ENCODE measurements at regions not wholly inside any gene's neighbourhood (a gene's known extent, or its start where the extent isn't known, plus 50 kb on each side); places are given as distances from the start of the nearest gene placed in this dataset.

DNA sequence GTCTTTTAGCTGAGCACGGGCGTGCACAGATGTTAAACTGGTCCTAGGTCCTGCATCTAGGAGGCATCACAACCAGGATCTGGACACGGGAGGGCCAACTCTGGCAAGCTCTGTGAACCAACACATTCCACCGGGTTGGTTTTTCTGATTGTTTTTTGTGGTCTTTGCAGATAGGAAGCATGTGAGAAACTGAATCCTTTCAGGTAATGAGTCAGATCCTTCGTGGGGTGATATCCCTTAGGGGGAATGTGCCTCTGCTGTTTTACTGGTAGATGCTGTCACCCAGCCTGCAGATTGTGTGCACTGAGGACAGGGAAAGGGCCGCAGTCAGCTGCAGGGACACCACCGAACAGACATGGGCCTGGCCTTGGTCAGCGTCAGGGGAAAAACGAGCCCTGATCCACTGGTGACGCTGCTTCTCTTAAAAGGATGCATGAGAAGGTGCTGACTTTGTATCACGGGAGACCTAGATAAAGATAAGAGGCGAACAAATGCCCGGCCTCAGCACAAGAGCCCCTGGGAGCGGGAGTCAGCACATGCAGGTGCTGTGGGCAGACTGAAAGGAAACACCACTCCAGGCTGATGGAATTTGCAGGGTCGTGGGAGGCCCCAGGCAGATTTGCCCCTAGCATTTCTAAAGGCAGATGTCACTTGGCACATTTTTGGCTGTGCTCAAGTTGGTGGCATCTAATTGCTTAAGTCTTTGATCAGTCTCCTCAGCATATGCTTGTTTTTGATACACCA, 51.1 kb downstream of the DOP1B start:
- H3K4me3 ChIP-seq (ENCODE audit: low read length, poor library complexity, severe bottlenecking), result no peak overlapping the region
- no peaks in the 10 kb centered on the region for H3F3A ChIP-seq (ENCODE audit: low read depth)
- H3K4me1 ChIP-seq (ENCODE audit: insufficient read depth, low read length, poor library complexity, severe bottlenecking), result no peaks in the 10 kb centered on the region

DNA sequence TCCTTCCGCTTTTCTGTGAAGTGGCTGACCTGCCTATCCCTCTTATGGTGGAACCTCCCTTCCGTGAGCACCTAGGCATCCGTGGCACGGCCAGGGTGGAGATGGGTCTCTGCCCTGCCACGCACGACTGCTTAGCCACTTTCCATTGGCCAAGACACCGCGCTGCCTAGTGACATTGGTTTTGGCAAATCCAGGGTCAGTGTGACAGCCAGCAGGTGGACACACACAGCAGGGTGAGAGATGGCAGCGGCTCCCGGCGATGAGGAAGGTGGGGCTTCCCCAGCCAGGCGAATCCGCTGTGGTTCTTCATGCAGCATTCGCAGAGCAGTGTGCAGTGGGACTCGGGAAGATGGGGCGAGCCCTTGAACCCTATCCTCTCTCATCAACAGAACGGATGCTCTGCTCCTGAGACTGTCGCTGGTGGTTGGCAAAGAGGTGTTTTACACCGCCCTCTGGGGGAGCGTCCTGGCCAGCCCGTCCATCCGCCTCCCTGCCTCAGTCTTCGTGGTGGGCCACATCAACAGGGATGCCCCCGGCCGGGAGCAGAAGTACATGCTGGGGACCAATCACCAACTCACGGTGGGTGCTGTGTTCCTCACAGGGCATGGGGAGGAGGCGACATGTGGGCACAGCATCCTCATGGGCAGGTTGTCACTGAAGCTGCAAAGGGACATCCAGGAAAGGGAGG, 51.8 kb downstream of the DOP1B start:
- TF ChIP-seq, protein P1, sequence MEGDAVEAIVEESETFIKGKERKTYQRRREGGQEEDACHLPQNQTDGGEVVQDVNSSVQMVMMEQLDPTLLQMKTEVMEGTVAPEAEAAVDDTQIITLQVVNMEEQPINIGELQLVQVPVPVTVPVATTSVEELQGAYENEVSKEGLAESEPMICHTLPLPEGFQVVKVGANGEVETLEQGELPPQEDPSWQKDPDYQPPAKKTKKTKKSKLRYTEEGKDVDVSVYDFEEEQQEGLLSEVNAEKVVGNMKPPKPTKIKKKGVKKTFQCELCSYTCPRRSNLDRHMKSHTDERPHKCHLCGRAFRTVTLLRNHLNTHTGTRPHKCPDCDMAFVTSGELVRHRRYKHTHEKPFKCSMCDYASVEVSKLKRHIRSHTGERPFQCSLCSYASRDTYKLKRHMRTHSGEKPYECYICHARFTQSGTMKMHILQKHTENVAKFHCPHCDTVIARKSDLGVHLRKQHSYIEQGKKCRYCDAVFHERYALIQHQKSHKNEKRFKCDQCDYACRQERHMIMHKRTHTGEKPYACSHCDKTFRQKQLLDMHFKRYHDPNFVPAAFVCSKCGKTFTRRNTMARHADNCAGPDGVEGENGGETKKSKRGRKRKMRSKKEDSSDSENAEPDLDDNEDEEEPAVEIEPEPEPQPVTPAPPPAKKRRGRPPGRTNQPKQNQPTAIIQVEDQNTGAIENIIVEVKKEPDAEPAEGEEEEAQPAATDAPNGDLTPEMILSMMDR (conservative IDR thresholded peaks at IDR 0.05; ENCODE audit: low read length), result no peak
- TF ChIP-seq EZH2phosphoT487 (IDR thresholded peaks at IDR 0.05; ENCODE audit: borderline replicate concordance), result no peak
- Histone ChIP-seq H3F3A (ENCODE audit: low read depth) (no peaks in the 10 kb centered on the region), H3K79me2 (ENCODE audit: insufficient read depth, low read length) (no peaks in the 10 kb centered on the region), H3K4me1 (ENCODE audit: insufficient read depth, low read length, poor library complexity, severe bottlenecking) (no peaks in the 10 kb centered on the region), H2AFZ (ENCODE audit: low read length) (no peak overlapping the region), H3K9me3 (ENCODE audit: insufficient read depth, low read depth, low read length) (no peaks in the 10 kb centered on the region), H3K4me2 (ENCODE audit: low read depth, low read length, poor library complexity, severe bottlenecking) (no peak overlapping the region), H3K27me3 (ENCODE audit: insufficient read depth, low read length, poor library complexity, severe bottlenecking) (no peaks in the 10 kb centered on the region), H3K9me2 (replicated peaks; ENCODE audit: low read depth, low read length) (no peaks in the 10 kb centered on the region), H4K20me1 (ENCODE audit: insufficient read depth, low read length, poor library complexity, severe bottlenecking) (no peaks in the 10 kb centered on the region), H3K9ac (ENCODE audit: low read depth, low read length, poor library complexity, severe bottlenecking) (no peak overlapping the region), H3K4me3 (ENCODE audit: low read length, poor library complexity, severe bottlenecking) (no peak overlapping the region), H3K36me3 (ENCODE audit: insufficient read depth, low read length) (peaks cover 8% of the 10 kb centered on the region; the same call in 1 of the 2 replicates)

More for the DNA sequence above, 51.1 kb downstream of the DOP1B start:
- no peak overlapping the region for H3K9ac ChIP-seq (ENCODE audit: low read depth, low read length, poor library complexity, severe bottlenecking)
- H3K79me2 ChIP-seq (ENCODE audit: insufficient read depth, low read length), result no peaks in the 10 kb centered on the region
- H3K9me2 ChIP-seq (replicated peaks; ENCODE audit: low read depth, low read length), result no peaks in the 10 kb centered on the region
- no peaks in the 10 kb centered on the region for H3K9me3 ChIP-seq (ENCODE audit: insufficient read depth, low read depth, low read length)
- no peak overlapping the region for H3K4me2 ChIP-seq (ENCODE audit: low read depth, low read length, poor library complexity, severe bottlenecking)
- no peaks in the 10 kb centered on the region for H4K20me1 ChIP-seq (ENCODE audit: insufficient read depth, low read length, poor library complexity, severe bottlenecking)
- no peak overlapping the region for H2AFZ ChIP-seq (ENCODE audit: low read length)
- peaks cover 13% of the 10 kb centered on the region; the same call in 1 of the 2 replicates for H3K36me3 ChIP-seq (ENCODE audit: insufficient read depth, low read length)
- TF ChIP-seq, protein P1 (conservative IDR thresholded peaks at IDR 0.05; ENCODE audit: low read length), result no peak
- TF ChIP-seq EZH2phosphoT487 (IDR thresholded peaks at IDR 0.05; ENCODE audit: borderline replicate concordance), result no peak
- no peaks in the 10 kb centered on the region for H3K27me3 ChIP-seq (ENCODE audit: insufficient read depth, low read length, poor library complexity, severe bottlenecking)

DNA sequence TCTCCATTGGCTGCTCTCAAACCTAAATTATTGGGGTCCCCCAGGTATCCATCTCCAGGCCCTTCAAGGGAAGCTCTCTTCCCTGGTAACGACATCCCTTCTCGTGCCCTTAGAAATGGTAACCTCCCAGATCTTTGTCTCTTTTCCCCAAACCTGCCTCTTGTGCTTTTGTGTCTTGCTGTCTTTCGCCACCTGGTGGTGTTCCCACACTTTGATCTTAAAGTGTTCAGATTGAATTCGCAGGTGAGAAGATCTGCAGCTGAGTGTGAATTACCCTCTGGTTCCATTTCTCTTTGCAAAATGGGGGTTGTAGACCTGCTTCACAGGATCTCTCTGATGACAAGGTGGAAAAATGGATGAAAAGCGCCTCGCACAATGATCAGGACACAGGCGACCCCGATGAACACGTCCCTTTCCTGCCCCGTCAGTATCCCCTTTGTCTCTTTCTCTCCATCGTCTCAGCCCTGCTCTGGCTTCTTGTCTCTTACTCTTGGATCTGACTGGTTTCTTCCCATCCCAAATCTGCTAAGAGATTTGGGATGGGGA, 53.1 kb downstream of the DOP1B start:
- H3K4me1 ChIP-seq (ENCODE audit: insufficient read depth, low read length, poor library complexity, severe bottlenecking), result no peaks in the 10 kb centered on the region
- H3K27me3 ChIP-seq (ENCODE audit: insufficient read depth, low read length, poor library complexity, severe bottlenecking), result no peaks in the 10 kb centered on the region
- H4K20me1 ChIP-seq (ENCODE audit: insufficient read depth, low read length, poor library complexity, severe bottlenecking), result no peaks in the 10 kb centered on the region
- H3F3A ChIP-seq (ENCODE audit: low read depth), result no peaks in the 10 kb centered on the region
- no peak overlapping the region for H3K4me3 ChIP-seq (ENCODE audit: low read length, poor library complexity, severe bottlenecking)
- no peaks in the 10 kb centered on the region for H3K9me2 ChIP-seq (replicated peaks; ENCODE audit: low read depth, low read length)
- H3K4me2 ChIP-seq (ENCODE audit: low read depth, low read length, poor library complexity, severe bottlenecking), result no peak overlapping the region
- no peaks in the 10 kb centered on the region for H3K79me2 ChIP-seq (ENCODE audit: insufficient read depth, low read length)
- no peak overlapping the region for H3K9ac ChIP-seq (ENCODE audit: low read depth, low read length, poor library complexity, severe bottlenecking)
- TF ChIP-seq EZH2phosphoT487 (IDR thresholded peaks at IDR 0.05; ENCODE audit: borderline replicate concordance), result no peak
- TF ChIP-seq, protein P1 (conservative IDR thresholded peaks at IDR 0.05; ENCODE audit: low read length), result peak; percentile 68
- no peaks in the 10 kb centered on the region for H3K9me3 ChIP-seq (ENCODE audit: insufficient read depth, low read depth, low read length)
- H3K36me3 ChIP-seq (ENCODE audit: insufficient read depth, low read length), result peaks cover 8% of the 10 kb centered on the region; the same call in 1 of the 2 replicates
- H2AFZ ChIP-seq (ENCODE audit: low read length), result no peak overlapping the region
